ENCODE measurements at regions not wholly inside any gene's neighbourhood (a gene's known extent, or its start where the extent isn't known, plus 50 kb on each side); places are given as distances from the start of the nearest gene placed in this dataset.

GRCh38 chr4:189800545-189801088, 140.1 kb upstream of the FRG1 start:
- TF ChIP-seq, protein P1, sequence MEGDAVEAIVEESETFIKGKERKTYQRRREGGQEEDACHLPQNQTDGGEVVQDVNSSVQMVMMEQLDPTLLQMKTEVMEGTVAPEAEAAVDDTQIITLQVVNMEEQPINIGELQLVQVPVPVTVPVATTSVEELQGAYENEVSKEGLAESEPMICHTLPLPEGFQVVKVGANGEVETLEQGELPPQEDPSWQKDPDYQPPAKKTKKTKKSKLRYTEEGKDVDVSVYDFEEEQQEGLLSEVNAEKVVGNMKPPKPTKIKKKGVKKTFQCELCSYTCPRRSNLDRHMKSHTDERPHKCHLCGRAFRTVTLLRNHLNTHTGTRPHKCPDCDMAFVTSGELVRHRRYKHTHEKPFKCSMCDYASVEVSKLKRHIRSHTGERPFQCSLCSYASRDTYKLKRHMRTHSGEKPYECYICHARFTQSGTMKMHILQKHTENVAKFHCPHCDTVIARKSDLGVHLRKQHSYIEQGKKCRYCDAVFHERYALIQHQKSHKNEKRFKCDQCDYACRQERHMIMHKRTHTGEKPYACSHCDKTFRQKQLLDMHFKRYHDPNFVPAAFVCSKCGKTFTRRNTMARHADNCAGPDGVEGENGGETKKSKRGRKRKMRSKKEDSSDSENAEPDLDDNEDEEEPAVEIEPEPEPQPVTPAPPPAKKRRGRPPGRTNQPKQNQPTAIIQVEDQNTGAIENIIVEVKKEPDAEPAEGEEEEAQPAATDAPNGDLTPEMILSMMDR (IDR thresholded peaks at IDR 0.05): no peak
- no peak for TF ChIP-seq EP300 (IDR thresholded peaks at IDR 0.05)
